ENCODE measurements at regions not wholly inside any gene's neighbourhood (a gene's known extent, or its start where the extent isn't known, plus 50 kb on each side); places are given as distances from the start of the nearest gene placed in this dataset.

GRCh38 chr1:228882041-228882770 is 146.9 kb downstream of the RHOU start:
- no peak for TF ChIP-seq CTCF (IDR thresholded peaks at IDR 0.05)
- TF ChIP-seq POLR2AphosphoS5 (IDR thresholded peaks at IDR 0.05; ENCODE audit: low read depth, low read length), result no peak
- TF ChIP-seq REST (IDR thresholded peaks at IDR 0.05; ENCODE audit: insufficient read depth in 1 of 2, low read depth in 2 of 2, low read length in 1 of 2), result no peak
- TF ChIP-seq TCF7L2 (IDR thresholded peaks at IDR 0.05; ENCODE audit: low read depth, low read length), result no peak

Measured in Panc1 (cell line).